ENCODE measurements at regions not wholly inside any gene's neighbourhood (a gene's known extent, or its start where the extent isn't known, plus 50 kb on each side); places are given as distances from the start of the nearest gene placed in this dataset.

- TF ChIP-seq, protein P1, sequence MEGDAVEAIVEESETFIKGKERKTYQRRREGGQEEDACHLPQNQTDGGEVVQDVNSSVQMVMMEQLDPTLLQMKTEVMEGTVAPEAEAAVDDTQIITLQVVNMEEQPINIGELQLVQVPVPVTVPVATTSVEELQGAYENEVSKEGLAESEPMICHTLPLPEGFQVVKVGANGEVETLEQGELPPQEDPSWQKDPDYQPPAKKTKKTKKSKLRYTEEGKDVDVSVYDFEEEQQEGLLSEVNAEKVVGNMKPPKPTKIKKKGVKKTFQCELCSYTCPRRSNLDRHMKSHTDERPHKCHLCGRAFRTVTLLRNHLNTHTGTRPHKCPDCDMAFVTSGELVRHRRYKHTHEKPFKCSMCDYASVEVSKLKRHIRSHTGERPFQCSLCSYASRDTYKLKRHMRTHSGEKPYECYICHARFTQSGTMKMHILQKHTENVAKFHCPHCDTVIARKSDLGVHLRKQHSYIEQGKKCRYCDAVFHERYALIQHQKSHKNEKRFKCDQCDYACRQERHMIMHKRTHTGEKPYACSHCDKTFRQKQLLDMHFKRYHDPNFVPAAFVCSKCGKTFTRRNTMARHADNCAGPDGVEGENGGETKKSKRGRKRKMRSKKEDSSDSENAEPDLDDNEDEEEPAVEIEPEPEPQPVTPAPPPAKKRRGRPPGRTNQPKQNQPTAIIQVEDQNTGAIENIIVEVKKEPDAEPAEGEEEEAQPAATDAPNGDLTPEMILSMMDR (IDR thresholded peaks at IDR 0.05; ENCODE audit: borderline replicate concordance, extremely low read depth, low read length, poor library complexity, severe bottlenecking) = no peak
- no peak for TF ChIP-seq EZH2 (IDR thresholded peaks at IDR 0.05; ENCODE audit: borderline replicate concordance, low read depth, low read length, severe bottlenecking)
Observed at GRCh38 chr7:118418433-118418832, 193.9 kb downstream of the ANKRD7 start.

Data from DND-41 (cell line).